ENCODE measurements at regions not wholly inside any gene's neighbourhood (a gene's known extent, or its start where the extent isn't known, plus 50 kb on each side); places are given as distances from the start of the nearest gene placed in this dataset.

GRCh38 chr9:75601280-75601679 lies 289.2 kb upstream of the PCSK5 start:
- Histone ChIP-seq H3K9me3 (ENCODE audit: control insufficient read depth in 2 of 2, insufficient read depth in 1 of 2, low read depth in 1 of 2, low read length in 1 of 2) (no peaks in the 10 kb centered on the region), H3K36me3 (ENCODE audit: control insufficient read depth in 2 of 2, insufficient read depth in 2 of 2, low read length in 1 of 2) (no peaks in the 10 kb centered on the region), H3K27ac (ENCODE audit: low read depth in 2 of 2, low read length in 1 of 2) (no peak overlapping the region), H3K27me3 (ENCODE audit: control insufficient read depth in 1 of 2, insufficient read depth in 2 of 2, low read length in 2 of 2) (no peaks in the 10 kb centered on the region), H3K4me3 (ENCODE audit: low read depth in 1 of 2, low read length in 2 of 2) (no peak overlapping the region), H3K4me1 (ENCODE audit: control insufficient read depth in 2 of 2, insufficient read depth in 2 of 2, low read length in 1 of 2) (no peaks in the 10 kb centered on the region)
- WGBS, 2 donors: 85 to 87% methylated on average over 2 of the region's 2 CpGs

GRCh38 chr9:75602060-75602459 lies 288.4 kb upstream of the PCSK5 start:
- WGBS, 2 donors: 75 to 76% methylated on average over 4 of the region's 4 CpGs
- Histone ChIP-seq H3K9me3 (ENCODE audit: control insufficient read depth in 2 of 2, insufficient read depth in 1 of 2, low read depth in 1 of 2, low read length in 1 of 2) (no peaks in the 10 kb centered on the region), H3K4me1 (ENCODE audit: control insufficient read depth in 2 of 2, insufficient read depth in 2 of 2, low read length in 1 of 2) (no peaks in the 10 kb centered on the region), H3K4me3 (ENCODE audit: low read depth in 1 of 2, low read length in 2 of 2) (no peak overlapping the region), H3K27me3 (ENCODE audit: control insufficient read depth in 1 of 2, insufficient read depth in 2 of 2, low read length in 2 of 2) (no peaks in the 10 kb centered on the region), H3K27ac (ENCODE audit: low read depth in 2 of 2, low read length in 1 of 2) (no peak overlapping the region), H3K36me3 (ENCODE audit: control insufficient read depth in 2 of 2, insufficient read depth in 2 of 2, low read length in 1 of 2) (no peaks in the 10 kb centered on the region)

- H3K4me3 ChIP-seq (ENCODE audit: low read depth in 1 of 2, low read length in 2 of 2): no peak overlapping the region
- no peaks in the 10 kb centered on the region for H3K36me3 ChIP-seq (ENCODE audit: control insufficient read depth in 2 of 2, insufficient read depth in 2 of 2, low read length in 1 of 2)
- H3K27ac ChIP-seq (ENCODE audit: low read depth in 2 of 2, low read length in 1 of 2): no peak overlapping the region
- no peaks in the 10 kb centered on the region for H3K27me3 ChIP-seq (ENCODE audit: control insufficient read depth in 1 of 2, insufficient read depth in 2 of 2, low read length in 2 of 2)
- no peaks in the 10 kb centered on the region for H3K4me1 ChIP-seq (ENCODE audit: control insufficient read depth in 2 of 2, insufficient read depth in 2 of 2, low read length in 1 of 2)
- WGBS, 2 donors: 74 to 77% methylated on average over 2 of the region's 2 CpGs
- H3K9me3 ChIP-seq (ENCODE audit: control insufficient read depth in 2 of 2, insufficient read depth in 1 of 2, low read depth in 1 of 2, low read length in 1 of 2): no peaks in the 10 kb centered on the region
Measured at GRCh38 chr9:75604661-75605060, 285.8 kb upstream of the PCSK5 start.

DNA sequence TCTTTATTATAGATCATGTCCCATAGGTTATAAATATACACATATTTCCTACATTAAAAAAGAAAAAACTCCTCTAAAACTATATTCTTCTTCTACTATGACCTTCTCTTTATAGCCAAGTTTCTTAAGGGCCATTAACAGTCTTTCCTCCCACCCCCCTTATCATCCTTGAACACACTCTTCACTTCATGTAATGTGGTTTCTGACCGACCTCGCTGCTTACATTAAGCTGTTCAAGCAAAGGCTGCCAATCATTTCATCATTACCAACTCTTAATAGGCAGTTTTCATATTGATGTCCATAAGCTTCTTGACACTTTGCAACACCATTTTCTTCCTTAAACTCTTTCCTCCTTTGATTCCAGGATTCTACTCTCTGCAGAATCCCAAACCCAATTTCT lies 283.0 kb upstream of the PCSK5 start:
- 72 to 76% methylated on average over 2 of the region's 2 CpGs for WGBS, 2 donors
- Histone ChIP-seq H3K4me1 (ENCODE audit: control insufficient read depth in 2 of 2, insufficient read depth in 2 of 2, low read length in 1 of 2) (no peaks in the 10 kb centered on the region), H3K27me3 (ENCODE audit: control insufficient read depth in 1 of 2, insufficient read depth in 2 of 2, low read length in 2 of 2) (no peaks in the 10 kb centered on the region), H3K36me3 (ENCODE audit: control insufficient read depth in 2 of 2, insufficient read depth in 2 of 2, low read length in 1 of 2) (no peaks in the 10 kb centered on the region), H3K27ac (ENCODE audit: low read depth in 2 of 2, low read length in 1 of 2) (no peak overlapping the region), H3K9me3 (ENCODE audit: control insufficient read depth in 2 of 2, insufficient read depth in 1 of 2, low read depth in 1 of 2, low read length in 1 of 2) (no peaks in the 10 kb centered on the region), H3K4me3 (ENCODE audit: low read depth in 1 of 2, low read length in 2 of 2) (no peak overlapping the region)

DNA sequence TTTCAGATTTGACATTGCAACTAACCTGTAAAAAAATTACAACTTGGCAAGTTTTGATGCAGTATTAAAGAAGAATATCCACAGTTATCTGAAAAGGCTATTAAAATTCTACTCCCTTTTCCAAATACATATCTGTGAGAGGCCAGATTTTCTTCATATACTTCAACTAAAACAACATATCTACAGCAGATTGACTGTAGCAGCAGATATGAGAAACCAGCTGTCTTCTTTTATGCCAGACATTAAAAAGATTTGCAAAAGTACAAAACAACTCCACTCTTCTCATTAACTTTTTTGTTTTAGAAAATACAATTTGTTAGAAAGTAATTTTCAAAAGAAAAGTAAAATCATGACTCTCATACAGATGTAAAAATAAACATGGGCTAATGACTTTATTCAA lies 281.1 kb upstream of the PCSK5 start:
- Histone ChIP-seq H3K9me3 (ENCODE audit: control insufficient read depth in 2 of 2, insufficient read depth in 1 of 2, low read depth in 1 of 2, low read length in 1 of 2) (no peaks in the 10 kb centered on the region), H3K36me3 (ENCODE audit: control insufficient read depth in 2 of 2, insufficient read depth in 2 of 2, low read length in 1 of 2) (no peaks in the 10 kb centered on the region), H3K4me1 (ENCODE audit: control insufficient read depth in 2 of 2, insufficient read depth in 2 of 2, low read length in 1 of 2) (no peaks in the 10 kb centered on the region), H3K4me3 (ENCODE audit: low read depth in 1 of 2, low read length in 2 of 2) (no peak overlapping the region), H3K27me3 (ENCODE audit: control insufficient read depth in 1 of 2, insufficient read depth in 2 of 2, low read length in 2 of 2) (no peaks in the 10 kb centered on the region), H3K27ac (ENCODE audit: low read depth in 2 of 2, low read length in 1 of 2) (no peak overlapping the region)

DNA sequence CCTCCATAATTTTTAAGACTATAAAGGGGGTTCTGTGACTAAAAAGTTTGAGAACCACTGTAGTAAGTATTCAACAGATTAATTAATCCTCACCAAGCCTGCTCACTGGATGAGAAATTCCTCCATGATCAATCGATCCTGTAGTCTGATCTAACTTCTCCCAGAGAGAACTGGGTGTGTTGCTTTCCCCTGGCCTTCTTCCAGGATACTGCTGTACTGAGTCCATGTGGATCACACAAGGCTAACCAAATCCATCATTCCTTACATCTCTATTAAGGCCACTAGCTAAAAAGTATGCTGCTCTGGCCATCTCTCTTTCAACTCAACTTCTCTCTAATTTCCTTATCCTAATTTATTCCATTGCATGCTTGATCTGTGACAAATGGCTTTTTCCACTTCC lies 280.2 kb upstream of the PCSK5 start:
- WGBS, 2 donors: 54 to 58% methylated on average over 1 of the region's 1 CpG
- Histone ChIP-seq H3K4me1 (ENCODE audit: control insufficient read depth in 2 of 2, insufficient read depth in 2 of 2, low read length in 1 of 2) (no peaks in the 10 kb centered on the region), H3K9me3 (ENCODE audit: control insufficient read depth in 2 of 2, insufficient read depth in 1 of 2, low read depth in 1 of 2, low read length in 1 of 2) (no peaks in the 10 kb centered on the region), H3K36me3 (ENCODE audit: control insufficient read depth in 2 of 2, insufficient read depth in 2 of 2, low read length in 1 of 2) (no peaks in the 10 kb centered on the region), H3K4me3 (ENCODE audit: low read depth in 1 of 2, low read length in 2 of 2) (no peak overlapping the region), H3K27ac (ENCODE audit: low read depth in 2 of 2, low read length in 1 of 2) (no peak overlapping the region), H3K27me3 (ENCODE audit: control insufficient read depth in 1 of 2, insufficient read depth in 2 of 2, low read length in 2 of 2) (no peaks in the 10 kb centered on the region)

- no peak overlapping the region for H3K27ac ChIP-seq (ENCODE audit: low read depth in 2 of 2, low read length in 1 of 2)
- H3K9me3 ChIP-seq (ENCODE audit: control insufficient read depth in 2 of 2, insufficient read depth in 1 of 2, low read depth in 1 of 2, low read length in 1 of 2): no peaks in the 10 kb centered on the region
- H3K27me3 ChIP-seq (ENCODE audit: control insufficient read depth in 1 of 2, insufficient read depth in 2 of 2, low read length in 2 of 2): no peaks in the 10 kb centered on the region
- no peak overlapping the region for H3K4me3 ChIP-seq (ENCODE audit: low read depth in 1 of 2, low read length in 2 of 2)
- no peaks in the 10 kb centered on the region for H3K4me1 ChIP-seq (ENCODE audit: control insufficient read depth in 2 of 2, insufficient read depth in 2 of 2, low read length in 1 of 2)
- H3K36me3 ChIP-seq (ENCODE audit: control insufficient read depth in 2 of 2, insufficient read depth in 2 of 2, low read length in 1 of 2): no peaks in the 10 kb centered on the region
Measured at GRCh38 chr9:75612205-75612604, 278.3 kb upstream of the PCSK5 start.

- Histone ChIP-seq H3K9me3 (ENCODE audit: control insufficient read depth in 2 of 2, insufficient read depth in 1 of 2, low read depth in 1 of 2, low read length in 1 of 2) (no peaks in the 10 kb centered on the region), H3K4me3 (ENCODE audit: low read depth in 1 of 2, low read length in 2 of 2) (no peak overlapping the region), H3K4me1 (ENCODE audit: control insufficient read depth in 2 of 2, insufficient read depth in 2 of 2, low read length in 1 of 2) (no peaks in the 10 kb centered on the region), H3K27ac (ENCODE audit: low read depth in 2 of 2, low read length in 1 of 2) (no peak overlapping the region), H3K36me3 (ENCODE audit: control insufficient read depth in 2 of 2, insufficient read depth in 2 of 2, low read length in 1 of 2) (no peaks in the 10 kb centered on the region), H3K27me3 (ENCODE audit: control insufficient read depth in 1 of 2, insufficient read depth in 2 of 2, low read length in 2 of 2) (no peaks in the 10 kb centered on the region)
- 49 to 54% methylated on average over 3 of the region's 3 CpGs for WGBS, 2 donors
Measured at GRCh38 chr9:75612754-75613153, 277.7 kb upstream of the PCSK5 start.

GRCh38 chr9:75615284-75615683 lies 275.2 kb upstream of the PCSK5 start:
- H3K4me1 ChIP-seq (ENCODE audit: control insufficient read depth in 2 of 2, insufficient read depth in 2 of 2, low read length in 1 of 2): no peaks in the 10 kb centered on the region
- WGBS, 2 donors: 26 to 35% methylated on average over 4 of the region's 4 CpGs
- H3K27me3 ChIP-seq (ENCODE audit: control insufficient read depth in 1 of 2, insufficient read depth in 2 of 2, low read length in 2 of 2): no peaks in the 10 kb centered on the region
- H3K4me3 ChIP-seq (ENCODE audit: low read depth in 1 of 2, low read length in 2 of 2): no peak overlapping the region
- no peaks in the 10 kb centered on the region for H3K36me3 ChIP-seq (ENCODE audit: control insufficient read depth in 2 of 2, insufficient read depth in 2 of 2, low read length in 1 of 2)
- no peak overlapping the region for H3K27ac ChIP-seq (ENCODE audit: low read depth in 2 of 2, low read length in 1 of 2)
- H3K9me3 ChIP-seq (ENCODE audit: control insufficient read depth in 2 of 2, insufficient read depth in 1 of 2, low read depth in 1 of 2, low read length in 1 of 2): no peaks in the 10 kb centered on the region

DNA sequence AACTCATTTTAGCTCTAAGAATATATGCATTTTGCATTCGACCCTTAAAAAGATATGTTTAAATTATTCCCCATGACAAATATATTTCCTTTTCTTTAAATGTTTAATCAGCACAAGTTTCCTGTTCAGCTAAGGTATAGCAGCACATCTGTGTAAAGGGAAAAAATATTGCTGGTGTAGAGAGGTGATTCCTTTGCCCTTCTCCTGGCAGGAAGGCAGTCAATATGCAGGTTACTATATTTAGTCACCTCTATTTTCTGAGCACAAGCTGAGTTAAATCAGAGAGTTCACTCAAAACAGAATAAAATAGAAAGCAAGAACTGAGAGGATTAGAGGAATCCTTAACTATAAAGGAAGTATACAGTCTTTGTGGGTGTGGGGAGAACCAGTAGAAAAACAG lies 274.4 kb upstream of the PCSK5 start:
- Histone ChIP-seq H3K27me3 (ENCODE audit: control insufficient read depth in 1 of 2, insufficient read depth in 2 of 2, low read length in 2 of 2) (no peaks in the 10 kb centered on the region), H3K9me3 (ENCODE audit: control insufficient read depth in 2 of 2, insufficient read depth in 1 of 2, low read depth in 1 of 2, low read length in 1 of 2) (no peaks in the 10 kb centered on the region), H3K36me3 (ENCODE audit: control insufficient read depth in 2 of 2, insufficient read depth in 2 of 2, low read length in 1 of 2) (no peaks in the 10 kb centered on the region), H3K4me1 (ENCODE audit: control insufficient read depth in 2 of 2, insufficient read depth in 2 of 2, low read length in 1 of 2) (no peaks in the 10 kb centered on the region), H3K27ac (ENCODE audit: low read depth in 2 of 2, low read length in 1 of 2) (no peak overlapping the region), H3K4me3 (ENCODE audit: low read depth in 1 of 2, low read length in 2 of 2) (no peak overlapping the region)
- WGBS, 2 donors: 37 to 39% methylated on average over 1 of the region's 1 CpG

All from esophagus (tissue), 2 donors.